ENCODE measurements at regions not wholly inside any gene's neighbourhood (a gene's known extent, or its start where the extent isn't known, plus 50 kb on each side); places are given as distances from the start of the nearest gene placed in this dataset.

GRCh38 chr3:106570426-106570825 lies 701.6 kb upstream of the CBLB start:
- no peak for FAIRE-seq

- FAIRE-seq = no peak
Observed at GRCh38 chr3:106573605-106574004, 704.8 kb upstream of the CBLB start.

GRCh38 chr3:106575029-106575428 lies 706.2 kb upstream of the CBLB start:
- FAIRE-seq = no peak

GRCh38 chr3:106577241-106577640 lies 708.4 kb upstream of the CBLB start:
- no peak for FAIRE-seq

GRCh38 chr3:106578911-106579310 lies 710.1 kb upstream of the CBLB start:
- no peak for FAIRE-seq

GRCh38 chr3:106582151-106582550 lies 713.3 kb upstream of the CBLB start:
- no peak for FAIRE-seq

- no peak for FAIRE-seq
Observed at GRCh38 chr3:106587551-106587950, 718.7 kb upstream of the CBLB start.

- FAIRE-seq = no peak
Observed at GRCh38 chr3:106588739-106589138, 719.9 kb upstream of the CBLB start.

GRCh38 chr3:106589311-106589942 lies 720.6 kb upstream of the CBLB start:
- FAIRE-seq = no peak

- no peak for FAIRE-seq
Observed at GRCh38 chr3:106590216-106590615, 721.4 kb upstream of the CBLB start.

GRCh38 chr3:106593381-106593780 lies 724.6 kb upstream of the CBLB start:
- no peak for FAIRE-seq

- no peak for FAIRE-seq
Observed at GRCh38 chr3:106609666-106610301, 741.0 kb upstream of the CBLB start.

GRCh38 chr3:106610362-106610959 lies 741.6 kb upstream of the CBLB start:
- FAIRE-seq = no peak

- FAIRE-seq = no peak
Observed at GRCh38 chr3:106611116-106611515, 742.3 kb upstream of the CBLB start.

GRCh38 chr3:106611841-106612240 lies 743.0 kb upstream of the CBLB start:
- FAIRE-seq = no peak

- no peak for FAIRE-seq
Observed at GRCh38 chr3:106616556-106616955, 747.7 kb upstream of the CBLB start.

GRCh38 chr3:106617276-106617675 lies 748.5 kb upstream of the CBLB start:
- no peak for FAIRE-seq

GRCh38 chr3:106620646-106621045 lies 751.8 kb upstream of the CBLB start:
- FAIRE-seq = no peak

- FAIRE-seq = no peak
Observed at GRCh38 chr3:106624154-106624553, 753.1 kb upstream of the CCDC54 start.

- FAIRE-seq = no peak
Observed at GRCh38 chr3:106628407-106628806, 748.8 kb upstream of the CCDC54 start.

- FAIRE-seq = no peak
Observed at GRCh38 chr3:106629215-106629832, 747.9 kb upstream of the CCDC54 start.

GRCh38 chr3:106631373-106632108 lies 745.7 kb upstream of the CCDC54 start:
- FAIRE-seq = no peak

GRCh38 chr3:106635271-106635670 lies 742.0 kb upstream of the CCDC54 start:
- no peak for FAIRE-seq

Measured in colon (tissue), 2 donors.